ENCODE measurements at regions not wholly inside any gene's neighbourhood (a gene's known extent, or its start where the extent isn't known, plus 50 kb on each side); places are given as distances from the start of the nearest gene placed in this dataset.

DNA sequence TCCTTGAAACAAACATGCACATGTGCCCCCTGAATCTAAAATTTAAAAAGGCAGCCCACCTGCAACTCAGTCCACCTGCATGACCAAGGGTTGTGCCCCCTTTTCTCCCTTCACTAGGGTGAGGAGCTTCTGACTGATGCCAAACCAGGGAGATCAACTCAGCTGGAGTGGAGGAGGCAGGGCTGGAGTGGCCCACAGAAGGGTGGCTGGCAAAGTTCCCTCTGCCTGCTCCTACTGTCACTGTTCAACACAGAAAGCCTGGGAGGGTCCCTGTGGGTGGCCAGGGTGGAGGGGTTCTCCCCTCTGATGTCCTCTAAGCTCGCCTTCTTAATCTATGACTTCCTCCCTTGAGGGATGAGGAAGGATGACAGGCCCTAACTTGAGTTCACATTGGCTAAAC, 55.7 kb upstream of the ANTXRL start:
- H3K4me3 ChIP-seq (ENCODE audit: low read depth, low read length) = no peak overlapping the region
- no peak for DNase-seq (ENCODE audit: low read depth)
- TF ChIP-seq, protein P1, sequence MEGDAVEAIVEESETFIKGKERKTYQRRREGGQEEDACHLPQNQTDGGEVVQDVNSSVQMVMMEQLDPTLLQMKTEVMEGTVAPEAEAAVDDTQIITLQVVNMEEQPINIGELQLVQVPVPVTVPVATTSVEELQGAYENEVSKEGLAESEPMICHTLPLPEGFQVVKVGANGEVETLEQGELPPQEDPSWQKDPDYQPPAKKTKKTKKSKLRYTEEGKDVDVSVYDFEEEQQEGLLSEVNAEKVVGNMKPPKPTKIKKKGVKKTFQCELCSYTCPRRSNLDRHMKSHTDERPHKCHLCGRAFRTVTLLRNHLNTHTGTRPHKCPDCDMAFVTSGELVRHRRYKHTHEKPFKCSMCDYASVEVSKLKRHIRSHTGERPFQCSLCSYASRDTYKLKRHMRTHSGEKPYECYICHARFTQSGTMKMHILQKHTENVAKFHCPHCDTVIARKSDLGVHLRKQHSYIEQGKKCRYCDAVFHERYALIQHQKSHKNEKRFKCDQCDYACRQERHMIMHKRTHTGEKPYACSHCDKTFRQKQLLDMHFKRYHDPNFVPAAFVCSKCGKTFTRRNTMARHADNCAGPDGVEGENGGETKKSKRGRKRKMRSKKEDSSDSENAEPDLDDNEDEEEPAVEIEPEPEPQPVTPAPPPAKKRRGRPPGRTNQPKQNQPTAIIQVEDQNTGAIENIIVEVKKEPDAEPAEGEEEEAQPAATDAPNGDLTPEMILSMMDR (IDR thresholded peaks at IDR 0.05; ENCODE audit: insufficient read depth, low read depth, low read length, missing control alignments) = no peak

DNA sequence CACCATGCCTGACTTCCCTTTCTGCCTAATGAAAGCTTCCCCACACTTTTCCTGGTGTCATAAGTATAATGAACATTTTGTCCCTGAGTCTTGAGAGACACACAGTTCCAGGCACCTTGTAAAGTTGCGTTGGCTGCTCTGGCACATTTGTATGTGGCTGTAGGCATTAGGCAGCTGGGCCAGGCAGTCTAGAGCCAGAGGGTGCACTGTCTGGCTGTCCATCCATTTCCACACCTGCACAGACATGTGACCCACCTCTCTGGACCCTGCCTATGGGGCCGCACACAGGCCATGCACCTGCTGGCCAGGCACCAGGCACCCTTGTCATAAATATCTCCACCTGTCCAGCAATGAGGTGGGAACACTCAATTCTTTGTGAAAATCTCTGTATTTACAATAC, 54.7 kb upstream of the ANTXRL start:
- no peak for DNase-seq (ENCODE audit: low read depth)

DNA sequence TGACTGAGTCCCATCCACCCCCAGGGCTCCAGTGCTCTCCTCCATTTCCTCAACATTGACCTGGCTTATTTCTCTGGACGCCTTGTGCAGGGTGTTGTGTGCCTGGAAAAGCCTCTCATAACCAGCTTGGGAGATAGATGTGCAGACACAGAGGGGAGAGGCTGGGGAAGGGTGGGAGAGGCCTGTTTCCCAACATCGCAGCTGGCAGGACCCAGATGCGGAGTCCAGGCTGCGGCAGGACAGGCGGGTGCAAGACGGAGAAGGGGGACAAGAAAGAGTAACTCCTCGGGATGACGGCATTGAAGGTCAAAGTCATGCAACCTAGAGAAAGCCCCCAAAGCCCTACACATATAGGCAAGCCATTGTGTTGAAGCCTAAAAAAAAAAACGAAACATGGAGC, 54.1 kb upstream of the ANTXRL start:
- TF ChIP-seq, protein P1 (IDR thresholded peaks at IDR 0.05; ENCODE audit: insufficient read depth, low read depth, low read length, missing control alignments) = no peak

More for the DNA sequence above, 54.7 kb upstream of the ANTXRL start:
- TF ChIP-seq, protein P1 (IDR thresholded peaks at IDR 0.05; ENCODE audit: insufficient read depth, low read depth, low read length, missing control alignments) = no peak
- no peak overlapping the region for H3K4me3 ChIP-seq (ENCODE audit: low read depth, low read length)

DNA sequence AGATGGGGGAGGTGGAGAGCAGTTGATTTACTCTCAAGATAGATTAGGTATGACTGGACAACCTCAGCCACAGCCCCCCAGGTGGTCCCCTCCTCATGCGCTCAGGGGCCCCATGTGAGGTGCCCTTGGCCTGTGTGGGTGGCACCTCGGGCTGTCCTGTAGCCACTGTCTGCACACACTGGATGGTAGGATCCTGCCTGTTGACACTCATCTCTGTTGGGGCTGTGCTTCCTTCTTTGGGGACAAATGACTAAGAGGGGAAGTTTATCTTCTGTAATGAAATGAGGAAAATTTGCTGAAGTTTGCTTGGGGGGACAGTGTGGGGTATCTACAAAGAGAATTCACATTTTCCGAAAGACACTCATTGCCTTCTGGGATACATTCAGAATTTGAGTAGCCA, 53.6 kb upstream of the ANTXRL start:
- DNase-seq (ENCODE audit: low read depth) = no peak
- no peak overlapping the region for H3K4me3 ChIP-seq (ENCODE audit: low read depth, low read length)
- TF ChIP-seq, protein P1 (IDR thresholded peaks at IDR 0.05; ENCODE audit: insufficient read depth, low read depth, low read length, missing control alignments) = no peak

More for the DNA sequence above, 54.1 kb upstream of the ANTXRL start:
- DNase-seq (ENCODE audit: low read depth) = no peak
- H3K4me3 ChIP-seq (ENCODE audit: low read depth, low read length) = no peak overlapping the region

DNA sequence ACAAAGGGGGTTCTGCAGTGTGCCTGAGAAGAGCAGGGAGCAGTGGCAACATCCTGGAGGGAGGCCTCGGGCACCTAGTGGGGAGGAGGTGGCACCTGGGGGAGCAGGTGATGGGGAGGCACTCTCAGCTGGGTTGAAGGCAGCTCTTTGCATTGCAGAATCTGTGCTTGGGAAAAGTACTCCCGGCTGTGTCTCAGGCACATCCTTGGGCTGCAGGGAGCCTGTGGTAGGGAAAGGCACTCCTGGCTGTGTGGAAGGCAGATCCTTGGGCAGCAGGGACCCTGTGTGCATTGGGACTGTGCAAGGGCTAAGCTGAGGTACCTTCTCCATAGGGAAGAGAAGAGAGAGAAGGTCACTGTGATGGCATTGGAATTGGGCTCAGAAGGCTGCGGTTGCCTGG, 52.8 kb upstream of the ANTXRL start:
- DNase-seq (ENCODE audit: low read depth) = no peak
- TF ChIP-seq, protein P1 (IDR thresholded peaks at IDR 0.05; ENCODE audit: insufficient read depth, low read depth, low read length, missing control alignments) = no peak
- no peak overlapping the region for H3K4me3 ChIP-seq (ENCODE audit: low read depth, low read length)

DNA sequence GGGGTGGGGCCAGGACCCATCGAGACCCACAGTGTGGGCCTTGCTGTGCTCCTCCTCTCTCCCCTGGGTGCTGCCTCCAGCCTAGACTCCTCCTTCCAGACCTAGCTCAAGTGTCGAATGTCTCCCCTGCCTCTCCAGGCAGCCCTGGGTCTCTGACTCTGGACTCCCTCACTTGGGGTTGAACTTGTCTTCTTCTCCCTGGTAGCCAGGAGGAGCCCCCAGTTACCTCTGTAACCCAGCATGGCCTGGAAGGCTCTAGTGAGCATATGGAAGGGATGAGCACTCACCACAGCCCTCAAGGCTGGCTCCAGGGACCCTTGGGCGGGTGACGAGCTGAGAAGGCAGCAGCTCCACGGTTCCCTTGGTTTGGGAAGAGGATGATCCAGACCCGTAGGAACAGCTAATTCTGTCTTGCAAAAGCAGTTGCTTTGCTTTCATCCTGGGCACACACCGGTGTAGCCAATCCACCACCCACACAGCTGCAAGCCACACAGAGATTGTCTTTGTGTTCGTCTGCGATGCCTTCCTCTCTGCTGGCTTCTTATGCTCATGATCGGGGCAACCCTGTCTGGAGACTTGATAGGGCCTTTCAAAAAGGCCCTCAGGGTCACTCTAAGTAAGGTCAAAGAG, 52.3 kb upstream of the ANTXRL start:
- DNase-seq (ENCODE audit: low read depth) = no peak
- TF ChIP-seq, protein P1 (IDR thresholded peaks at IDR 0.05; ENCODE audit: insufficient read depth, low read depth, low read length, missing control alignments) = no peak
- H3K4me3 ChIP-seq (ENCODE audit: low read depth, low read length) = no peak overlapping the region

All from GM12865 (cell line).